GM21619 (cell line): ENCODE measurements at regions not wholly inside any gene's neighbourhood (a gene's known extent, or its start where the extent isn't known, plus 50 kb on each side); places are given as distances from the start of the nearest gene placed in this dataset.

Source experiments
- ATAC-seq: cut with Tn5 transposase; IDR thresholded peaks from one replicate; pipeline ENCODE4 v1.9.1; 2021; ENCODE audit not compliant: unreplicated experiment

GRCh38 chr9:107723015-107723414 is 233.4 kb upstream of the KLF4 start:
- no peak for ATAC-seq

GRCh38 chr9:107721705-107722245 is 232.2 kb upstream of the KLF4 start:
- no peak for ATAC-seq

- ATAC-seq = no peak
Observed at GRCh38 chr9:107720501-107720900, 230.9 kb upstream of the KLF4 start.

- no peak for ATAC-seq
Observed at GRCh38 chr9:107717529-107718314, 228.2 kb upstream of the KLF4 start.

- no peak for ATAC-seq
Observed at GRCh38 chr9:107715740-107716139, 226.2 kb upstream of the KLF4 start.

- no peak for ATAC-seq
Observed at GRCh38 chr9:107713470-107713869, 223.9 kb upstream of the KLF4 start.

- no peak for ATAC-seq
Observed at GRCh38 chr9:107712390-107712789, 222.8 kb upstream of the KLF4 start.

GRCh38 chr9:107711542-107711941 is 222.0 kb upstream of the KLF4 start:
- no peak for ATAC-seq

- no peak for ATAC-seq
Observed at GRCh38 chr9:107710953-107711352, 221.4 kb upstream of the KLF4 start.

GRCh38 chr9:107710546-107710945 is 221.0 kb upstream of the KLF4 start:
- no peak for ATAC-seq

GRCh38 chr9:107708791-107709190 is 219.2 kb upstream of the KLF4 start:
- ATAC-seq = no peak

- ATAC-seq = no peak
Observed at GRCh38 chr9:107707915-107708441, 218.4 kb upstream of the KLF4 start.

- ATAC-seq = no peak
Observed at GRCh38 chr9:107707428-107707837, 217.9 kb upstream of the KLF4 start.

GRCh38 chr9:107706701-107707427 is 217.3 kb upstream of the KLF4 start:
- no peak for ATAC-seq

GRCh38 chr9:107705521-107705920 is 216.0 kb upstream of the KLF4 start:
- no peak for ATAC-seq

- no peak for ATAC-seq
Observed at GRCh38 chr9:107704774-107705173, 215.2 kb upstream of the KLF4 start.

GRCh38 chr9:107703651-107704050 is 214.1 kb upstream of the KLF4 start:
- no peak for ATAC-seq

- no peak for ATAC-seq
Observed at GRCh38 chr9:107700847-107701246, 211.3 kb upstream of the KLF4 start.

- ATAC-seq = no peak
Observed at GRCh38 chr9:107699231-107699630, 209.7 kb upstream of the KLF4 start.

- ATAC-seq = no peak
Observed at GRCh38 chr9:107698779-107699178, 209.2 kb upstream of the KLF4 start.

- ATAC-seq = no peak
Observed at GRCh38 chr9:107696302-107696701, 206.7 kb upstream of the KLF4 start.

- ATAC-seq = no peak
Observed at GRCh38 chr9:107694390-107694789, 204.8 kb upstream of the KLF4 start.
